ENCODE measurements at regions not wholly inside any gene's neighbourhood (a gene's known extent, or its start where the extent isn't known, plus 50 kb on each side); places are given as distances from the start of the nearest gene placed in this dataset.
"Not testable (repeated sequence)": the region's sequence is repeated elsewhere in the genome, so short reads cannot be mapped to it uniquely, and the experiment has no call there.

DNA sequence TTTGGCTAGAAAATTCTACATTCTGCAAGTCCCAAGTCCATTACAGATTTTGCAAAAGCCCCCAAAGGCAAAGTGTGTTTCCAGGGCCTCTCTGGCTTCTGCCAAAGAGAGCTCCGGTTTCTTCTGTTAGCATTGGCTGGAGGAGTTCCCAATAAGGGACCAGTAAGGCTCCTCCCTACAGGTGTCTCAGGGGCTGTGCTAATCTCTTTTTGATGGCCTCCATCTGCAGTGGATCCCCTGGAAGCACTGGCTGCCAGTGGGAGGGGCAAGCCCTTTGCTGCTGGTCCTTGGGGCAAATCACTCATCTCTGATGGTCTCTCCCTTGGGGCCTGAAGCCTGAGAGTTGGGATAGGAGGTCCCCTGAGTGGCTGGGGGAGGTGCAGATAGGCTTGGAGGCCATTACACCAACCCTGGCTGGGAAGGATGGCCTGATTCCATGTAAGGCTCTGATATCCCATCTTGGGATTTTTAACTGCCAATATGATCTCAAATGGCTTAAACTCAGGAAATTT is 89.1 kb upstream of the USP24 start:
- peak; percentile 58 for DNase-seq (ENCODE audit: low spot score)

DNA sequence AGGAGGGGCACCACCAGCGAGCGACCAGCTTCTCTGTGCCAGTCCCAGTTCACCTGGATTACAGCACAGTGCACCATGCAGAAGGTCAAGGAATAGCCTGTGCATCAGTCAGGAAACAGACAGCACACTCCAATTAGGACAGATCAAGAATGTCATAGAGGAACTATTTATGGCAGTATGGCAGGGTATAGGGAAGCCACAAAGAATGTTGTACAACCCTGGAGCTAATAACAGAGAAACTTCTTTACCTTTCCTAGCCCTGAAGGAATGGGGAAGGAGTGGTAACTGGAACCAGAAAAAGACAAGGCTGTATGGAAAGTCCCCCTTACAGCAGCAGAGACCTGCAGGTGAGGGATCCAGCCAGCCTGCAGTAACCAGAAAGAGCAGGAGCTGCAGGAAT is 87.8 kb upstream of the USP24 start:
- DNase-seq (ENCODE audit: low spot score) = no peak

DNA sequence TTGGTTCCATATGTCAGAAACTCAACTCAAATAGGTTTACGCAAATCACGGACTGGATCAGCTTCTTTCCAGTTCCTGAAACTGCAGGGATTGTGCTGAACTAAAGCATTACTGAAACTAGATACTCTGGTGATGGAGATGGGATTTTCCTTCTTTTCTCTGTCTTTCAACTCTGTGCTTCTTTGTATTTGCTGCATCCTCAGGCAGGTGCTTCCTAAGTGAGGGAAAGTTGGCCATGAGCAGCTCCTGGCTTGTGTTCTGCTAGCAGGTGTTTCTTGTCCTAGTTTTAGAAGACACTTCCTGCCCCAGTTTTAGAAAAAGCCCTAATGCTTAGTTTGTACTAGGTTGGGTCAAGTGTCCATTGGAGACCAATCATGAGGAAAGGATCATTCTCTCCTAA is 86.7 kb upstream of the USP24 start:
- DNase-seq (ENCODE audit: low spot score) = no peak

DNA sequence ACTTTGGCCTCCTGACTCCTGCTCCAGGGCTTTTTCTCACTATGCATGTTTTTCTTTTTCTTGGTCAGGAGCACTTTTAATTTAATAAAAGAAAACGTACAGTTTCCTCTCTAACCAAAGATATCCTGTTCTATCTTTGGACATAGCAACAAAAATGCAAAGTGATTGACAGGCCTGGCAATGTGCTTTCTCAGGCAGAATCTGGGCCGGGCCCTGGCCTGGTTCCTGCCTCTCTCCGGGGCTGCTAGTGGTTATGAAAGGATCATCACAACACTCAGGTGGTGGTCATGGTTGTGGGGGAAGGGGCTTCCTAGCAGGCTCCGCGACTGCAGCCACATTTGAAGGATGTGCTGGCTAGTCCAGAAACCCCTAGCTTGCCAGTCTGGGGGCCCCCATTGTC is 85.8 kb upstream of the USP24 start:
- DNase-seq (ENCODE audit: low spot score) = no peak

DNA sequence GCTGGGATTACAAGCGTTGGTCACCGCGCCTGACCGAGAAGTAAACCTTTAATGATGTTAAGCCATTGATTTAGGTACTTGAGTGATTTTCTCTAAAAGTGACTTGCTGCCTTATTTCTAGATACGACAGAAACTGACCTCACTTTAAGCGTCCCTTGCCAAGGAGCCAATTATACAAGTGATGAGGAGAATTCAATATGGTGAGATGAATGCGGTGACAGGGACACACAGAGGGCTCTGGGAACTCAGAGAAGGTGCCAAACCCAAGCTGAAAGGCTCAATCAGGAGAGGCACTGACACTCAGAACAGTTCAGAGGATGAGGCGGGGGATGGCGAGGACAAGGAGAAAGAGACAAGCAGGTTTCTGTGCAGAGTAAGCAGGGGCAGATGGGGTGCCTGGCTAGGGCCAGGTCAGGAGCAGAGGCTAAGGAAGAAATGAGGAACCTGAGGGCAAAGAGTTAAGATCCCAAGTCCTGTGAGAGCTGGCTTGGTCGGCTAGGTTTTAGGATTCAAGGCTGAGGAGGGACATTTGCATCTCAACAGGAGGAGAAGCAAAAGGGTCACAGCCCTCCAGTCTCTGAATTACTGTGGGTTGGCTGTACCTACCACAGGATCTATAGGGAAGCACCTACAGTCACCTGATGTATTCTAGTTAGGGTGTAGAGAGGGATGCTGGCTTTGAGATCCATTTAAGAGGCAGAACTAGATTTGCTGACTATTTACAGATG is 83.2 kb upstream of the USP24 start:
- no peak for DNase-seq (ENCODE audit: low spot score)

DNA sequence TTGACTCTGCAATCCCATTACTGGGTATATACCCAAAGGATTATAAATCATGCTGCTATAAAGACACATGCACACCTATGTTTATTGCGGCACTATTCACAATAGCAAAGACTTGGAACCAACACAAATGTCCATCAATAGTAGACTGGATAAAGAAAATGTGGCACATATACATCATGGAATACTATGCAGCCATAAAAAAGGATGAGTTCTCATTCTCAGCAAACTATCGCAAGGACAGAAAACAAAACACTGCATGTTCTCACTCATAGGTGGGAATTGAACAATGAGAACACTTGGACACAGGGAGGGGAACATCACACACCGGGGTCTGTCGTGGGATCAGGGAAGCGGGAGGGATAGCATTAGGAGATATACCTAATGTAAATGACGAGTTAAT is 81.1 kb upstream of the USP24 start:
- not testable (repeated sequence) for DNase-seq (ENCODE audit: low spot score)

DNA sequence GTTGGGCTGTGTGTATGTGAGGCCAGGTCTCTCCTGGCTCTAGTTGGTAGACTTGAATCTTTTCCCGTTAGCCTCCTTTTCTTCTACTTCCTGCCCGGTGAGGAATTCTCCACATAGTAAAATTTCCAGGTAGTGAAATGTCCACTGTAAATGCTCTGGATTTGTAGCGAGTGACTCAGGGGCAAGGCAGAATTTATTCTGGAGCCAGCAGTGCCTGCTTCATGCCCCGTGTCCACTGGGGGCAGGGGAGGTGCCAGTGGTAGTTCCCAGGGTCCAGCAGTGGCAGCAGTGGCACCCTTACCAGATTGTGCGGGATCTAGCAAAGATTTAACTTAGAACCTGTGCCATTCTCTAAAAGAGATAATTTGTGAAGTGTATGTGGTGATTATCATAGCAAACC is 74.5 kb upstream of the USP24 start:
- DNase-seq (ENCODE audit: low spot score) = no peak

DNA sequence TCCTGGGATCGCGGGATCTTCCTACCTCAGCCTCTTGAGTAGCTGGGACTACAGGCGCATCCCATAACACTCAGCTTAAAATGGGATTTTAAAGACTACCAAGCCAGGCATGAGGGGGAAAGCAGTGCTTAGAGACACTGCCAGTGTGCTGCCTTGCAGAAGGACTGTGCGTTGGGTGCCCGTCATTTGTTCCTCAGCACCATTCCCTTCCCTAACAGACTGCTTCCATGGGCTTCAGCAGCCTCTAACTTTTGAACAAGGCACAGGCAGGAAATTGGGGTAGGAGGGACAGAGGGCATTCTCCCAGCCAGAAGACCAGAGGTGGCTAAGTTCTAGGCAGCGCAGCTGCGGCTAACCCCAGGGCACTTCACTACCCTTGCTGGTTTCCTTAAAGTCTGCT is 73.9 kb upstream of the USP24 start:
- DNase-seq (ENCODE audit: low spot score) = no peak

DNA sequence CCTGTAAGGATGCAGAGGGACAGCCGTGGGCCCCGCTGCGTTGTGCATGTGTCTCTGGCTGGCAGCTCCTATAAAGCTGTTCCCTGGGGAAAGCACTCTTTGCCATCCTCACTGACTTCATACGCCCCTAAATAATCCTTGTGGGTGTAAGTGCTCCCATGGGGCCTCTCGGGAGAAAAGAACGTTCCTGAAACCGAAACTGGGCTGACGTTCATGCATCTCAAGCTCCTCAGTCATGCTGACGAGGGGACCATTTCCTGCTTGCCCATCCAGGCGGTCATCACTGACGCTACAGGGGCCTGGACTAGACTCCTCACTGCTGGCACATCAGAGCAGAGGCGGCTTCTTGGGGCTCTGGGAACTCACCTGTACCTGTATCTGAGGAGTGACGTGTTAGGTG is 73.1 kb upstream of the USP24 start:
- no peak for DNase-seq (ENCODE audit: low spot score)

DNA sequence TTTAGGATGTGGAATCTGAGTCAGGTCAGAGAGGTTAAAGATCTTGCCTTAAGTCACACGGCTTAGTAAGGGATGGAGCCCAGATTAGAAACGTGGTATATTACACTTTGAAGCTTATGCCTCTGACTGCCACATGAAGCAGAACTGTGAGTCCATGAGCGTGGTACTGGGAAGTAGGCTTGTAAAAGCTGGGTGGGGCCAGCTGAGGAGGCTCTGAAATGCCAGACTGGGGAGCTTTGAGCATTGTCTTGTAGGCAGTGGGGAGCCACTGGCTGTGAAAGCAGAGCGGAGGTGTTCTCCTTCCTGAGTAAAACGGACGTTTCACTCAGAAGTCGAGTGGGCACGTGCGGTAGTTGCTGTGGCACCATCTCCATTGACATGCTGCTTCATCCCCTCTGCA is 72.6 kb upstream of the USP24 start:
- no peak for DNase-seq (ENCODE audit: low spot score)

DNA sequence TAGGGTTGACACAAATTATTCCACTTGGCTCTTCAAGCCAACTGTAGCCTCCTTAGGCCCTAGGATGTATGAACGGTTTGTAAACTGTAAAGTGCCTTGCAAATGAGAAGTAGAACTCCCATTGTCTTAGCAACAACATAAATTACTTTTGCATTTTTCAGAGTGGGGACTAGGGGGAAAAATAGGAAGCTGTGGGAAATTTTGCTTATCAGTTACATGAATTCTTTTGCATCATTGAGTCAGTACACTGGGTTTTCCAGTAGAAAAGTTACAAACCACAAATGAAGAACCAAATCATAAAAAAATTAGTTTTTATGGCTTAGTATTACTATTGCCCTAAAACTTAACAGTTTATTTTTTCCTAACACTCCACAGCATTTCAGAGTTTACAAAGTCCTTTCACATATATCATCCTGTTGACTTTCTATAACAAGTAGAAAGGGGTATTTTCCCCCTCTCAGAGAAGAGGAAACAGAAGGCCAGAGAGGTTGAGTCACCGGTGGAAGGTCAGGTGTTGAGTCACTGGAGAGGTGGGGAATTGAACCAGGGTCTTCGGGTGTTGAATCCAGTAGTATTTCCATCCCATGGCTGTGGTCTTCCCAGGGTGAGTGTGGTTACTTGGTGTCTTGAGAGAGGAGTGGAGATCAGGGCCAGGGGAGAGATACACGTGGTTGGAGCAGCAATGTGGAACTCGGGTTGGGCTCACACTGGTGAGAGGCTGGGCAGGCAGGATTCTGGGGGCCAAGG is 71.9 kb upstream of the USP24 start:
- DNase-seq (ENCODE audit: low spot score) = no peak

DNA sequence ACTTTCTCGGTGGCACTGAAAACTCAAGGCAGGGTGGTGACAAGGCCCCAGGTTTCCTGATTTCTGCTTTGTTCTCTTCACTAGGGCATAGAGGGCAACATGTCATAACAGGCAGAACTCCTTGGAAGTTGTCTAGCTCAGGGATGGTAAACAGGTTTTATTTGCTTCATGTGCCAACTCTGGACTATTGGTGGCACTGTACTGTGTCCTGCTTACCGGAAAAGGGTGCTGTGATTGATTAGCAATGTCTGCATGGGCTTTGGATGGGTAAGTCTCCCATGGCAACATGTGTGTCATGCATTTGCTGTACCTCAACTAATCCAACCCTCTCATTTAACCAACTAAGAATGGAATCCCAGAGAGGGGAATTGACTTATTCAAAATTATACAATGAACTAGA is 70.7 kb upstream of the USP24 start:
- no peak for DNase-seq (ENCODE audit: low spot score)

DNA sequence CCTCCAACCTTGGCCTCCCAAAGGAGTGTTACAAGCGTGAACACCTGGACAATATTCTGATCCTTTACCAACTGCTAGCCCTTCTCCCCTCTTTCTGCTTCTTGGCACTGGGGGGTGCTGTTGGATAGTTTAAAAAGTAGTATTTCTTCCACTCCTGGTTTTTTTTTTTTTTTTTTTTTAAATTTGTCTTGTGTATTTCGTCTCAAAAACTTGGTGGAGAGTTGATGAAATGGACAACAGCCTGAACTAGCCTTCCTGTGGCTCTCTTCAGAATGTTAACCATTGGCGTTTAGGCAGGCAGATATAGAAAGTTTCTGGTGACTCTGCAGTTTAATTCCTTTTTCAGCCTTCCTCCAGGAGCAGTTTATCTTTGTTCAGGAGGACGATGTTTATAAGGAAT is 69.7 kb upstream of the USP24 start:
- no peak for DNase-seq (ENCODE audit: low spot score)

DNA sequence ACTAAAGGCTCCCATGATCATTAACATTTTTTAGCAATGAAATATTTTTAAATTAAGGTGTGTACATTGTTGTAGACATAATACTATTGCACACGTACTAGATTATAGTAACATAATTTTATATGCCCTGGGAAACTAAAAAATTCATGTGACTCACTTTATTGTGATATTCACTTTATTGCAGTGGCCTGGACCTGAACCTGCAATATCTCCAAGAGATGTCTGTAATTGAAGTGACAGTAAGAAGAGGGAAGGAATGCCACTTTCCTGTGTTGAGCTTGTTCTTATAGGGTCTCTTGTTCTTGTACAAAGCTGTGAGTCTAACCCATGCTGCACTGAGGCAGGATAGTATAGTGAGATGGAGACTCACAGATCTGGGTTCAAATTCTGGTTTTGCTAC is 66.9 kb upstream of the USP24 start:
- DNase-seq (ENCODE audit: low spot score) = no peak

DNA sequence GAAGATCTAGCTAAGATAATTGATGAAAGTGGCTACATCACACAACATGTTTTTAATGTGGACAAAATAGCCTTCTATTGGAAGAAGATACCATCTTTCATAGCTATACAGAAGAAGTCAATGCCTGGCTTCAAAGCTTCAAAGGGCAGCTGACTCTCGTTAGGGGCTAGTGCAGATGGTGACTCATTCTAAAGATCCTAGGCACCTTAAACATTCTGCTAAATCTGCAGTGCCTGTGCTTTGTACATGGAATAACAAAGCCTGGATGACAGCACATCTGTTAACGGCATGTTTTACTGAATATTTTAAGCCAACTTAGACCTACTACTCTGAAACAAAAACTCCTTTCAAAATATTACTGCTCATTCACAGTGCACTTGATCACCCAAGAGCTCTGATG is 65.6 kb upstream of the USP24 start:
- no peak for DNase-seq (ENCODE audit: low spot score)

DNA sequence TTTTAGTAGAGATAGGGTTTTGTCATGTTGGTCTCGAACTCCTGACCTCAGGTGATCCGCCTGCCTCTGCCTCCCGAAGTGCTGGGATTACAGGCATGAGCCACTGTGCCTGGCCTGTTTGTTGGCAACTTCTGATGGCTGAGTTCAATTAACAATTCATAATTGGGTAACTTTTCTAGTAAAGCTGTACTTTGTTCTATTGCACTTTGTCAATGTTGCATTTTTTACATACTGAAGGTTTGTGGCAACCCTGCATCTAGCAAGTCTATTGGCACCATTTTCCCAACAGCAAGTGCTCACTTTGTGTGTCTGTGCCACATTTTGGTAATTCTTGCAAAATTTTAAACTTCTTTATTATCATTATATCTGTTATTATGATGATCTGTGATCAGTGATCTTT is 64.5 kb upstream of the USP24 start:
- no peak for DNase-seq (ENCODE audit: low spot score)

DNA sequence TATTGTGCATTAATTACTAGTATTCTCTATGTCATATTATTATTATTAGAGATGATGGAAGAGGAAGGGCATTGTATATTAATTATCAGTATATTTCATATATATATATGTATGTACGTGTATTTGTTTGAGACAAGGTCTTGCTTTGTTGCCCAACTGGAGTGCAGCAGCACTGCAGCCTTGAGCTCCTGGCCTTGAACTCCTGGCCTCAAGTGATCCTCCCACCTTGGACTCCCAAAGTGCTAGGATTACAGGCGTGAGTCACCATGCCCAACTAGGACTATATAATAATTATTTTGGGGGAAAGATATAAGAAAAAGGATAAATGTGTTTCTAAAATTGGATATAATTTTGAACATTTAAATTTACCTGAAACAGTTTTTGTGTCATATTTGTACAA is 63.2 kb upstream of the USP24 start:
- DNase-seq (ENCODE audit: low spot score) = no peak

DNA sequence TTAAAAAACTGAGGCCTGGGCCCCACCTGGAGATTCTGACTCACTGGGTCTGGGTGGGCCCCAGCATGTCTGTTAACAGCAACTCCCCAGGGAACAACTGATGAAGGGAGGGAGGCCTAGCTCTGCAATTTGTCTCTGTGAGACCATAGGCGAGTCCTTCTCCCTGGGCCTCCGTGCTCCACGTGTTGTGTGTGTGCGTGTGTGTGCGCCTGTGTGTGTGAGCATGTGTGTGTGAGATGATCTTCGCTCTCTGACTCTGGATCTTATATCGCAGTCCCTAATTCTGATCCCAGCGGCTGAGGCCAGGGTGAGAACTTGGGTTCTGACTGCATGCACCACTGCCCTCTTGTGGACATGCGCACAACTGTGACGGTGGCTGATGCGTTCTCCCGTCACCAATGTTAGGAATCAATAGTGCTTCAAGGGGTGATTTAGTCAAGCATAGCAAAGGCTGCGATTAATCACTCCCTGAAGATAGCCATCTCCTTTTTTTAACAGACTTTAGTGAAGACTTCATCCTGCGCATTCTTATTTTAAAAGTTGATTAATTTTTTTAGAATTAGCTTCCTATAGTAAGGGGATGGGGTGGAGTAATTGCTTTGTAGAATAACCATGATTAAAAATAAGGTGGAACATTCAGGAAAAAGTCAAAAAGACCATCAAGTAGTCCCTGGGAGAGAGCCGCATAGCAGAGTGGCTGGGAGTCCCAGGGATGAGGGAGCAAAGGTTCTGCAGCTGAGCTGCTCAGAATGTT is 62.4 kb upstream of the USP24 start:
- peak; percentile 88 for DNase-seq (ENCODE audit: low spot score)

DNA sequence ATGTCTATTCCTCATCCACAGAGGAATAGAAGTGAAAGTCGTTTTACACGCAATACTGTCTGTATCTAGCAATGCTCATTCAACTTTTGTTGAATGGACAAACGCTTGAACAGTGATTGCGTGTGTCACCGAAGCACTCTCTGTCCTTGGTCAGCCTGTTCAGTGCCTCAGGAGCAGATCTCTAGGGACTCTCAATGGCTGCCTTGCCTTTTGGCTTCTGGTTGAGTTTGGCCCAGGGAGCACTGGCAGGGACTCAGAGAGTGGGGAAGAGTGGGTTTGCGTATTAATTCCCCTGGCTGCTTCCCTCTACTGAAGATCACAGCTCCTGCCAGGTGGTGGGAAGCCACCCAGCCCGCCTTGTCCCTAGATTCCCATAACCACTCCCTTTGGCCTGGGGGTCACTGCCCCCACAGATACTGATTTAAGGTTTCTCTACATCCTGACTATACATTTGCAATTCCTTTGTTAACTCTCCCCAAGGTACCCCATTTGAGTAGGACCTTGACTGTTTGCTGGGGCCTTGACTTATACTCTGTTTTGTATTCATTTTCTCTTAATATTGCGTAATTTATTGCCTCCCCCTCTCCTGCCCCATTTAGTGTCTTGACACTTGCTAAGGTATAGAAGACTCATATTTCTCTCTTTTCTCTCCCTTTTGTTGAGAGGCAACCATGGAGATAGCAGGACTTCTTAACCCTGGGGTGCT is 61.7 kb upstream of the USP24 start:
- no peak for DNase-seq (ENCODE audit: low spot score)

DNA sequence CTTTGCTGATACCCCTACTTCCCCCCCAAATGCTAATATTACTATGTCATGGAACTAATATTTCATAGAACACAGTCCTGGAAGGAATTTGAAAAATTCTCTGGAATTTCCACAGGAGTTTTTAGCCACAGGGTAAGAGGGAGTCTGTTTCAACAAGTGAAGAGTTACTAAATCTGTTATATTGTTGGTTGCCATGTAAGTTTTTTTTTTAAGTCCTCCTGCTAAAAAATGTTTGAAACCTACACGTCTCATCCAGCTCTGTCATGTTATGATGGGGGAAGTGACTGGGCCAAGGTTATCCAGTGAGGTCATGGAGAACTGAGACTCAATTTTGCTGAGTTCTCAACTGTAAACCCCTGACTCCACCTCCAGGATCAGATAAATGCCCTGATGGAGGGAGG is 60.8 kb upstream of the USP24 start:
- DNase-seq (ENCODE audit: low spot score) = no peak

DNA sequence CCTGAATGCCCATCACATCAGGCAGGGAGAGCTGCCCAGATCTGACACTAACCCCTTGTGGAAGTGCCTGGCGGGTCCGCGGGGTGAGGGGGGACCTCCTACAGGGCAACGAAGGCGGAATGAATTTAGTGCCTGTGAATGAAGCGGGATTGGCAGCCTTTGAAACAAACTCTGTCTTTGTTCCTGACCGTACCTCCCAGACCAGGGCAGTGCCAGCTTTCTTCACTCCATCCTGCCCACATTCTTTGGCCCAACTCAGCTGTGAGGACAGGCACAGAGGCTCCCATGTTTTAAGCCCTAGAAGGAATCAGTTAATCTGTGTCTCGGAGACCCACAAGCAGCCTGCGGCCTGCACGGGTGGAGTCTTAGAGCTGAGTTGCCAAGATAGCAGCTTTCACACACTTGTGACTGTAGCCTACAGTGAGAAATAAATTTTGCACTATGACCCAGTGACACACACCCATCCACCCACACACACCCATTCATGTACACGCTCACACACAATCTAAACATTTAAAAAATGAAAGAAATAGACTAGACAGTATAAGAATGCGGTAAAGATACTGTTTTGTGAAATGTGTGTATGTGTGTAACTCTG is 60.1 kb upstream of the USP24 start:
- no peak for DNase-seq (ENCODE audit: low spot score)

DNA sequence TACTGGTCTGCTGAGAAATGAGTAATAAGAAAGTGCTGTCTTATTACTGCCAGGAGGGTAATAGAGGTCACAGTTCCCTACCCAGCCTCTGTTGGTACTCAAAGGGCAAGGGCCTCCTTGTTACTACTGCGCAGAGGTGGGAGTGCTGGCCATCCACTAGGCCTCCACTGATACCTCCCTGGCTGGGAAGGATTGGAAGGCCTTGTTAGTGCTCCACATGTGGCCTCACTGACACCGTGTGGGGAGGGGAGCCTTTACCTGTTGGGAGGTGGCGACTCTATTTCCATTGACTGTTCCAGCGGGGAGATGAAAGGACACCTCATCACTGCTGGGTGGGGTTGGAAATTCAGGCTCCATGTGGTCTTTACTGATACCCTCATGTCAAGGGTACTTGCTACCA is 57.8 kb upstream of the USP24 start:
- no peak for DNase-seq (ENCODE audit: low spot score)
